Fibroblast of the aortic adventitia (primary cell): ENCODE measurements at regions not wholly inside any gene's neighbourhood (a gene's known extent, or its start where the extent isn't known, plus 50 kb on each side); places are given as distances from the start of the nearest gene placed in this dataset.
A peak's percentile ranks its signal among the peaks of the same experiment; 100 is the strongest.

Source experiments
- DNase-seq: peaks from one replicate; pipeline ENCODE4 v3.0.0-alpha.2; 2010; ENCODE audit warnings: low read depth
- H3K4me3 ChIP-seq: 2 replicates; pipeline ENCODE4 v1.5.1; 2011; ENCODE audit warnings: low read depth, mild to moderate bottlenecking, control low read depth, low read length, moderate library complexity
- TF ChIP-seq, protein P1 (sequence below): IDR thresholded peaks from 2 replicates; pipeline ENCODE4 v1.5.1; 2011; ENCODE audit warnings: mild to moderate bottlenecking, low read length, control low read depth, inconsistent platforms; ENCODE audit not compliant: insufficient read depth

- no peak overlapping the region for H3K4me3 ChIP-seq
- TF ChIP-seq, protein P1, sequence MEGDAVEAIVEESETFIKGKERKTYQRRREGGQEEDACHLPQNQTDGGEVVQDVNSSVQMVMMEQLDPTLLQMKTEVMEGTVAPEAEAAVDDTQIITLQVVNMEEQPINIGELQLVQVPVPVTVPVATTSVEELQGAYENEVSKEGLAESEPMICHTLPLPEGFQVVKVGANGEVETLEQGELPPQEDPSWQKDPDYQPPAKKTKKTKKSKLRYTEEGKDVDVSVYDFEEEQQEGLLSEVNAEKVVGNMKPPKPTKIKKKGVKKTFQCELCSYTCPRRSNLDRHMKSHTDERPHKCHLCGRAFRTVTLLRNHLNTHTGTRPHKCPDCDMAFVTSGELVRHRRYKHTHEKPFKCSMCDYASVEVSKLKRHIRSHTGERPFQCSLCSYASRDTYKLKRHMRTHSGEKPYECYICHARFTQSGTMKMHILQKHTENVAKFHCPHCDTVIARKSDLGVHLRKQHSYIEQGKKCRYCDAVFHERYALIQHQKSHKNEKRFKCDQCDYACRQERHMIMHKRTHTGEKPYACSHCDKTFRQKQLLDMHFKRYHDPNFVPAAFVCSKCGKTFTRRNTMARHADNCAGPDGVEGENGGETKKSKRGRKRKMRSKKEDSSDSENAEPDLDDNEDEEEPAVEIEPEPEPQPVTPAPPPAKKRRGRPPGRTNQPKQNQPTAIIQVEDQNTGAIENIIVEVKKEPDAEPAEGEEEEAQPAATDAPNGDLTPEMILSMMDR = no peak
- DNase-seq = no peak
Measured at GRCh38 chr15:75100679-75101078, 77.3 kb downstream of the PPCDC start.

DNA sequence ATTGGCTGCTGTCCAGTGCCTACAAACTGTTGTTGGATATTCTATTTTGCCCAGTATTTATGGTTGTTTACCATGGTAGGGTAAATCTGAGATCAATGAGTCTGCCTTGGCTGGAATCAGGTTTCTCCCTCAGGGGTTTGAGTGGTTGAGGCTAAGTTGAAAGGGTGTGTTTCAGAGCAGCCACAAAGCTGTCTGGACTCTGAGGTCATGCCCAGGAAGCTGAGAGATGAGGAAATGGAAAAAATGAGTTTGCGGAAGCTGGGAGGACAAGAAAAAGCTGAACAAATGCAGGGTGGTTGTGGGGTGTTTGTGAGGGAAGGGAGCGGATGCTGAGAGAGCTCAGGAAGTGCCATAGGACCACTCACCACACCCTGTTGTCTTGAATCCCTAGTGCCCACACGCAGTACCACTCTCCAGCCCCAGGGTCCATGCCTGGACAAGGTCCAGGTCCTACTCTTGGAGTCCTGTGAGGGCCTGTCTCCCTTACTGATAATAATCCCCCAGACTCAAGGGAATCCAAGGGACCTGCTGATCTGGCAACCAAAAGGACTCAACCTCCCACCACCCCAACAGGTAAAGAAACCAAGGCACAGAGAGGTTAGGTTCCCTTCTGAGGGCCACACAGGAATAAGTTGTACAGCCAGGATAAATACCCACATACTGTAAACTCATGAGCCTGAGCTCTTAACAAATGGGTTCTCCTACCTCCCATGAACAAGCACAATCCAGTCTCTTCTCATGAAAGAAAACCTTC lies 81.6 kb downstream of the PPCDC start:
- peak; percentile 93 for DNase-seq
- no peak overlapping the region for H3K4me3 ChIP-seq
- TF ChIP-seq, protein P1 = peak; percentile 10

- no peak overlapping the region for H3K4me3 ChIP-seq
- TF ChIP-seq, protein P1 = no peak
- DNase-seq = no peak
Measured at GRCh38 chr15:75107516-75107907, 84.1 kb downstream of the PPCDC start.

DNA sequence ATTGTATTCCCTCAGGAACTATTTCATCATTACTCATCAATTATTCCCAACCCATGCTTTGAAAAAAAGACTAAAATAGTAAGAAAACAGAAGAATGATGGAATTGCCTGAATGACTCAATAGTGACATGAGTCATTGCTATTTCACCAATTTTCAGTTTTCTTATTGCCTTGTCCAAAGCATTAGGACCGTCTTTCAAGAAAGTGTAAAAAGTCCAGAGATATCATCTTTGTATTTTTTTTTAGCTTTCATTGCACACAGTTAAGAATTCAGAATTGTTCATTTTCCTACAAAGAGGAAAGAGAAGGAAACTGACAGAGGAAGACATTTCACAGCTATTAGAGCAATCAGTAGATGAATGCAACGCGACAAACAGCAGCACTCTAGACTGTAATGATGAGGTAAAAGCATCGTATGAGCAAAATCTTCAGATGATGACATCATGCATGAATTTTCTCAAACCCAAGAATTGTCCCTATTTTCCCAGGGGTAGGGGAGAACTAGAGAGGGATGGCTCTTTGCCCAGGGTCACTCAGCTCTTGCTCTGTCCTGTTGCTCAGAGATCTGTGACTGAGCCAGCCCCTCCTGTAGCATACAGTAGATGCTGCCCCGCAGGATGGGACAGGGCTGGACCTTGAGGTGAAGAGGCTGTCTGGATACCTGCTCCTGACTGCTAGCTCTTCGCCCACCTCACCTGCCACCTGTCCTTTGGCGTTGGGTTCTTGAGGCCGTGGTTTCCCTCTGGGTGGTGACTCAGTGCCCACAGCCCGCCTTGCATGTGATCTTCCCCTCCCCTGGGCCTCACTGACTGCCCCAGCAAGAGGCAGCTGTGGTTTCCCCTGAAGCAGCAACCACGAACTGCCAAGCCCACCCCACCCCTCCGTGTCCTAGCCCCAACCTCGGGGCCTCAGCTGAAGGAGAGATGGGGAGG lies 84.8 kb downstream of the PPCDC start:
- TF ChIP-seq, protein P1 = no peak

GRCh38 chr15:75109021-75109735 lies 85.8 kb downstream of the PPCDC start:
- H3K4me3 ChIP-seq = no peak overlapping the region
- TF ChIP-seq, protein P1 = no peak
- DNase-seq = no peak

More for the DNA sequence above, 84.8 kb downstream of the PPCDC start:
- DNase-seq = peak; percentile 96
- H3K4me3 ChIP-seq = no peak overlapping the region

GRCh38 chr15:75109736-75110130 lies 86.3 kb downstream of the PPCDC start:
- H3K4me3 ChIP-seq = no peak overlapping the region
- no peak for DNase-seq
- TF ChIP-seq, protein P1 = no peak
